ENCODE measurements at regions not wholly inside any gene's neighbourhood (a gene's known extent, or its start where the extent isn't known, plus 50 kb on each side); places are given as distances from the start of the nearest gene placed in this dataset.

DNA sequence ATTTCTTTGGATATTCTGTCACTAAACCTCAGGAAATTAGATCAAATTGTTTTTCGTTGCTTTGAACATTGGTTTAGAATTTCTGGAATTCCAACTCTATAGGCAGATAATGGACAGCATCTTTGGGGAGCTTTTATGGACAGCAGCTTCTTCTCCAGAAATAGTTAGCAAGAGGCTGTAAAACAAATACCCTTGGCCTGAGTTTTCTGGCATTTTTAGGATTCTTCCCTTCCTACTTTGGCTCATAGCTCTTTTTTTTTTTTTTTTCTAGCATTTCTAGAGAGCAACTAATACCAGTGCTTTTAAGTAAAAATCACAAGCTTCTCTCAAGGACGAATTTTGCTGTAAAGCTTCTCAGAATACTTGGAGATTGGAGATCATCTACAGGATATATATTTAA, 169.8 kb upstream of the SPRY2 start:
- DNase-seq, result no peak
- TF ChIP-seq, protein P1, sequence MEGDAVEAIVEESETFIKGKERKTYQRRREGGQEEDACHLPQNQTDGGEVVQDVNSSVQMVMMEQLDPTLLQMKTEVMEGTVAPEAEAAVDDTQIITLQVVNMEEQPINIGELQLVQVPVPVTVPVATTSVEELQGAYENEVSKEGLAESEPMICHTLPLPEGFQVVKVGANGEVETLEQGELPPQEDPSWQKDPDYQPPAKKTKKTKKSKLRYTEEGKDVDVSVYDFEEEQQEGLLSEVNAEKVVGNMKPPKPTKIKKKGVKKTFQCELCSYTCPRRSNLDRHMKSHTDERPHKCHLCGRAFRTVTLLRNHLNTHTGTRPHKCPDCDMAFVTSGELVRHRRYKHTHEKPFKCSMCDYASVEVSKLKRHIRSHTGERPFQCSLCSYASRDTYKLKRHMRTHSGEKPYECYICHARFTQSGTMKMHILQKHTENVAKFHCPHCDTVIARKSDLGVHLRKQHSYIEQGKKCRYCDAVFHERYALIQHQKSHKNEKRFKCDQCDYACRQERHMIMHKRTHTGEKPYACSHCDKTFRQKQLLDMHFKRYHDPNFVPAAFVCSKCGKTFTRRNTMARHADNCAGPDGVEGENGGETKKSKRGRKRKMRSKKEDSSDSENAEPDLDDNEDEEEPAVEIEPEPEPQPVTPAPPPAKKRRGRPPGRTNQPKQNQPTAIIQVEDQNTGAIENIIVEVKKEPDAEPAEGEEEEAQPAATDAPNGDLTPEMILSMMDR (IDR thresholded peaks at IDR 0.05), result no peak
- no peaks in the 10 kb centered on the region for H3K36me3 ChIP-seq (ENCODE audit: low read depth)
- H3K4me3 ChIP-seq, result no peak overlapping the region
- intact Hi-C loops (cut with DNase I, micrococcal nuclease), result no loop called here
- H3K9me3 ChIP-seq, result no peaks in the 10 kb centered on the region
- no peaks in the 10 kb centered on the region for H3K4me1 ChIP-seq (ENCODE audit: low read depth)
- no peak for ATAC-seq

DNA sequence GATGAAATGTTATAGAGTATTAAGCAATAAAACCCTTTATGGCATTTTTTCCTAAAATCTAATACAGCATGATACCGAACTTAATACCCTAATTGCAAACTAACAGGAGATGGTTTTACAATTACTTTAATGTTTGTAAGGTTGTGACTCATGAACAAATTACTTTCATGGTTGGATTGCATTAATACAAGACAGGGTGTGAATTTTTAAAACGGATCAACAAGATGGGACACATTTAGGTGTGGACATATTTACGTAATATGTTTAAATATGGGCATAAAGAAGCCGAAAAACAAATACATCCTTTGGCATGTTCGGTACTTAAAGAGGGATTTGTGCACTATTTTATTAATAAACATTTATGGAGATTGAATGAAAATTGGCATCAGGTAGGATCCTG, 168.3 kb upstream of the SPRY2 start:
- intact Hi-C loops (cut with DNase I, micrococcal nuclease), result no loop called here
- H3K9me3 ChIP-seq, result no peaks in the 10 kb centered on the region
- H3K36me3 ChIP-seq (ENCODE audit: low read depth), result no peaks in the 10 kb centered on the region
- TF ChIP-seq, protein P1 (IDR thresholded peaks at IDR 0.05), result no peak
- DNase-seq (no peak), ATAC-seq (no peak)
- no peak overlapping the region for H3K4me3 ChIP-seq
- no peaks in the 10 kb centered on the region for H3K4me1 ChIP-seq (ENCODE audit: low read depth)

DNA sequence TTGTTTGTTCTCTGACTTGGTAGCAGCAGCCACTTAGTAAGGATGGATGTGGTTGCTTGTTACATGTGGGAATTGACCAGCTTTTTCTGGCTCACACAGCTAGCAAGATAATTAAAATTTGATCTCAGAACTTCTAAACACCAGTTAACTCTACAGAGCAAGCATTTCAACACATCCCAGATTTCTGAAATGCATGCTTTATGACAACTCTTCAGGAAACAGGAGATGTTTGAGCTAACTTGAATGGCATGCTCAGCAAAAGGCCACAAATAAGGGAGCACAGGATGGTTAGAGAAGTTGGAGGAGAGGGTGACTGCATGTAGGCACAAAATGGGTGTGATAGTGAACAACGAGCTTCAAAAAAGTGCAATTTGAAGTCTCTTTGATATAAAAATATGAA, 167.1 kb upstream of the SPRY2 start:
- DNase-seq (no peak), ATAC-seq (no peak)
- intact Hi-C loops (cut with DNase I, micrococcal nuclease), result no loop called here
- Histone ChIP-seq H3K4me3 (no peak overlapping the region), H3K9me3 (no peaks in the 10 kb centered on the region), H3K4me1 (ENCODE audit: low read depth) (no peaks in the 10 kb centered on the region), H3K36me3 (ENCODE audit: low read depth) (no peaks in the 10 kb centered on the region)
- TF ChIP-seq, protein P1 (IDR thresholded peaks at IDR 0.05), result no peak

DNA sequence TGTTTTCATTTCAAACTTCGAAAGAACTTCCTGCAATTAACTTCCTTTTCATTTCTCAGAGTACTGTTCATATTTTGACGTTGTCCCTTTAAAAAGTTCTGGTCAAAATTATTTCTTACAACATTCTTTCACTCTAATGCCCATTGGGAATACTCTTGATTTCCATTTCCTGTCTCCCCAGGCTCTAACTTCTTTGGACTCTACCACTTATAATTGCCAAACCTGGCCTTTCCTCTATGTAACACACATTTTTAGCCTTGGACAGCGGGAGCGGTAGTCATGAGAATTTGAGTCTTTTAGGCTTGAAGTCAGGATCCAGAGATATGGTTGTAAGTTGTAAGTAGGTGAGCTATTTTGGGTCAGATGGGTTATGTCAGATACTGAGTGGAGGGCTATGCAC, 163.5 kb upstream of the SPRY2 start:
- Histone ChIP-seq H3K9me3 (no peaks in the 10 kb centered on the region), H3K4me3 (no peak overlapping the region), H3K36me3 (ENCODE audit: low read depth) (no peaks in the 10 kb centered on the region), H3K4me1 (ENCODE audit: low read depth) (no peaks in the 10 kb centered on the region)
- ATAC-seq (no peak), DNase-seq (no peak)
- intact Hi-C loops (cut with DNase I, micrococcal nuclease), result no loop called here
- TF ChIP-seq, protein P1 (IDR thresholded peaks at IDR 0.05), result no peak

DNA sequence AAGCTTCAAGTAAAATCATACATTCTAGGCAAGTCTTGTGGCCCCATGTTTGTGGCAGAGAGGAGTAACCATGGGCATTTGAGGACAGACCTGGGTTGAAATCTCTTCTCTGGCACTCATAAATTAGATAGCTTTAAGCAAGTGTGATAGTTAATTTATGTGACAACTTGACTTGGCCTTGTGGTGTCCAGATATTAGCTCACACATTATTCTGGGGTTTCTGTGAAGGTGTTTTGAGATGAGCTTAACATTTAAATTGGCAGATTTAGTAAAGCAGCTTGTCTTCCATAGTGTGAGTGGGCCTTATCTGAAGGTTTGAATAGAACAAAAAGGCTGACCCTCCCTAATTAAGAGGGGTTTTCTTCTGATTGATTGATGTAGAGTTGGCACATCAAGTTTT, 161.4 kb upstream of the SPRY2 start:
- intact Hi-C loops (cut with DNase I, micrococcal nuclease), result no loop called here
- TF ChIP-seq, protein P1 (IDR thresholded peaks at IDR 0.05), result no peak
- no peaks in the 10 kb centered on the region for H3K4me1 ChIP-seq (ENCODE audit: low read depth)
- H3K4me3 ChIP-seq, result no peak overlapping the region
- DNase-seq (no peak), ATAC-seq (no peak)
- H3K9me3 ChIP-seq, result no peaks in the 10 kb centered on the region
- no peaks in the 10 kb centered on the region for H3K36me3 ChIP-seq (ENCODE audit: low read depth)

DNA sequence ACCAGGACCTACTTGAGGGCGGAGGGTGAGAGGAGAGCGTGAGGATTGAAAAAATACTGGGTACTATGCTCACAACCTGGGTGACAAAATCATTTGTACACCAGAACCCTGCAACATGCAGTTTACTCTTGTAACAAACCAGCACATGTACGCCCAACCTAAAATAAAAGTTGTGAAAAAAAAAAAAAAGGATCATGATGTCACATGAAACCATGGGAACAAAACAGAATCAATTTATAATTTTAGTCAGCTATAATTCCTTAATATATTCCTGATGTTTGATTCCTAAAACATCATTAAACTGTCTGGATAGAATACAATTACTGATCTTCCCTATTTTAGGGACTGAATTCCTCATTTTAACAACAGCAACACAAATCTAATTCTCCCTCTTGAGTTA, 160.6 kb upstream of the SPRY2 start:
- intact Hi-C loops (cut with DNase I, micrococcal nuclease), result no loop called here
- no peaks in the 10 kb centered on the region for H3K9me3 ChIP-seq
- TF ChIP-seq, protein P1 (IDR thresholded peaks at IDR 0.05), result no peak
- H3K4me3 ChIP-seq, result no peak overlapping the region
- no peak for ATAC-seq
- no peaks in the 10 kb centered on the region for H3K36me3 ChIP-seq (ENCODE audit: low read depth)
- DNase-seq, result no peak
- H3K4me1 ChIP-seq (ENCODE audit: low read depth), result no peaks in the 10 kb centered on the region

Measured in mucosa of descending colon (tissue), 3 donors.